Stimulated activated naive B cell treated with anti-CD40 and anti-IgM and Interleukin-4, amounts not matched to agents 10 μg/mL and 1 μg/mL and 100 μg/mL, for 72 hours (primary cell): ENCODE measurements at regions not wholly inside any gene's neighbourhood (a gene's known extent, or its start where the extent isn't known, plus 50 kb on each side); places are given as distances from the start of the nearest gene placed in this dataset.

Experiments used
- ATAC-seq, 2 donors: fragments of 150-1000 bp; cut with Tn5 transposase; replicated peaks; 2 replicates each; pipeline ENCODE4 v1.10.0; 2021; ENCODE audit warnings: moderate library complexity in 1 of 2
- DNase-seq: peaks from one replicate; pipeline ENCODE4 v3.0.0; 2021
- H3K27ac Mint-ChIP-seq: one replicate; pipeline ENCODE4 v1.8.0; 2022; ENCODE audit warnings: mild to moderate bottlenecking, mixed read lengths
- H3K27me3 Mint-ChIP-seq, 2 donors: one replicate each; pipeline ENCODE4 v1.8.0; 2022; ENCODE audit warnings: mixed read lengths in 2 of 2
- H3K36me3 Mint-ChIP-seq, 2 donors: one replicate each; pipeline ENCODE4 v1.8.0; 2022; ENCODE audit warnings: mixed read lengths in 2 of 2, mild to moderate bottlenecking in 1 of 2
- H3K4me1 Mint-ChIP-seq, 2 donors: one replicate each; pipeline ENCODE4 v1.8.0; 2022; ENCODE audit warnings: mixed read lengths in 2 of 2, mild to moderate bottlenecking in 1 of 2
- H3K4me3 Mint-ChIP-seq, 2 donors: one replicate each; pipeline ENCODE4 v1.8.0; 2022; ENCODE audit warnings: mild to moderate bottlenecking in 2 of 2, mixed read lengths in 2 of 2, moderate library complexity in 1 of 2
- H3K9me3 Mint-ChIP-seq, 2 donors: one replicate each; pipeline ENCODE4 v1.8.0; 2022; ENCODE audit warnings: mixed read lengths in 2 of 2, mild to moderate bottlenecking in 1 of 2

DNA sequence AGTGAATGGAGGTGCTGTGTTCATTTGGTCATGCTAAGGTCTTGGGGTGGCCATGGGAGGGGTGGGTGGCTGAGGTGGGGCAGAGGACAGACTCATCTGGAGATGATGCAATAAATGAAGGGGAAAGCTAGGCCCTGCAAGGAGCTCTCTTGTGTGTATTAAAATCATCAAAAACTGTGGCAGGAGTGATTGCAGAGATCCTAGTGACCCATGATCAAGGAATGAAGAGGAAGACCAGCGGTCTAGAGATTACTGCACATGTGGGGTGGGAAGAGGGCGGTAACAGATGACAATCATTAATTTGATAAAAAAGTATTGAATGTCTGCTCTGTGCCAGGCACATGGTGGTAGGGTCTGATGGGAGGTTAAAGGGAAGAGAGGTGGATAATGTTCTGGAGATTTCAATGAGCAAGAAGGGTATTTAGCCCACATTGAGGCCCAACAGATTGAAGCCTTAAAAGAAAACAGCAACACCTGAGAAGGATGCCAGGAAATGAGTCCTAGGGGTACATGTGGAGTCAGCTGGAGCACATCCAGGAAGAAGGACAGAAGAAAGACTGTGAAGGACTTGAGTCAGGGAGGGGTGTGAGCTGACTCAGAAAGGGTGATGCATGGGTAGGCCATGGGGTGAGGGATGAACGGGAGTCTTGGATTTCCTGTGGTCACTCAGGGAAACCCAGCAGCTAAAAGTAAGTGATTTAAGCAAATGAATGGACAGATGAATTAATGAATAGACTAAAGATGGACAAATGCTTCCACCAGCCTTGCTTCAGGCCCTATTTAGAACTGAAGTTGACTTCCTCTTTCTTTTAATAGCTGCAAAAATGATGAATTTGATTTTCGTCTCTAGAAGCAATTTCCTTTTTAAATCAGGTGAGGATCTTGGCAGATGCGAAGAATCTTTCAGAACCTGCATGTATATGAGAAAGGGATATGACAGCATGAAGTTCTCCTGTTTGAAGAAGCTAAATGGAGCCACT is 83.1 kb upstream of the IGFBP3 start:
- Mint-ChIP-seq H3K4me1 (peaks cover 0 to 5% of the 10 kb centered on the region in 2 donors), H3K36me3 (no peaks in the 10 kb centered on the region), H3K4me3 (no peak overlapping the region), H3K27me3 (no peaks in the 10 kb centered on the region), H3K9me3 (peaks cover 7 to 8% of the 10 kb centered on the region in 2 donors), H3K27ac (no peak overlapping the region)
- ATAC-seq (no peak), DNase-seq (no peak)

DNA sequence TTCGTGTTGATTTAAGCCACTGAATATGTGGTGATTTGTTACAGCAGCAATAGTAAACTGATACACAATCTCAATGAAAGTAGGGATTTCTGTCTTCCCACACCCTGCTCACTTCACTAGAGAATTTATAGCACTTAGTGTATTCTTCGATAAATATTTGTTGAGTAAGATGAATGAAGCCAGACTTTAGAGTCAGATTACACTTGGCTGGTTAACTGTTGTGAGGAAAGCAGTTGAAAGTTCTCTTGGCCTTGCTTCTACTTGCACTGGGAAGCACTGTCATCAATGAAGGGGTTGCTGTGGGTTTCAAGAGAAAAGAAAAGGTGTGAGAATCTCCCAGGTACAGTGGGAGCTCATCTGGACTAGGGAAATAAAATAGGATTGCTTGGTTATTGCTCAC is 82.1 kb upstream of the IGFBP3 start:
- DNase-seq (no peak), ATAC-seq (no peak)
- H3K4me3 Mint-ChIP-seq, result no peak overlapping the region
- H3K4me1 Mint-ChIP-seq, result peaks cover 0 to 5% of the 10 kb centered on the region in 2 donors
- no peaks in the 10 kb centered on the region for H3K36me3 Mint-ChIP-seq
- H3K27me3 Mint-ChIP-seq, result no peaks in the 10 kb centered on the region
- no peak overlapping the region for H3K27ac Mint-ChIP-seq
- peaks cover 7 to 8% of the 10 kb centered on the region in 2 donors for H3K9me3 Mint-ChIP-seq

DNA sequence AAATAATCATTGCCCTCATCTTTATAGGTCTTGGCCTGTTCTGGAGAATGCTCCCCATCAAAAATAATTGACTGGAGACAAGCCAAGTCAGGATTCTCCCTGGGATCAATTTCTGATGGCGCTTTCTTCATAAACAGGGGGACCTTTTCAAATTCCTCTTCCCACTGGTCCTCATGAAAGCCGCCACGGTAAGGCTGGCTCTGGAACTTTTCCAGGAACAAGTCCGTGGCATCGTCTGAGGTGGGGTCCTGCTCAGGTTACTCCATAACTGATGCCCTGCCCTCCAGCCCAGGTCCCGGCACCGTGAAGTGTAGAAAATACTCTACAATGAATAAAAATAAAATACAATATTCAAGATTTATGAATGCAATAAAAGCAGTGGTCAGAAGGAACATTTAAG is 79.4 kb upstream of the IGFBP3 start:
- DNase-seq, result no peak
- H3K27me3 Mint-ChIP-seq, result no peaks in the 10 kb centered on the region
- H3K9me3 Mint-ChIP-seq, result peaks cover 14 to 18% of the 10 kb centered on the region in 2 donors
- H3K36me3 Mint-ChIP-seq, result no peaks in the 10 kb centered on the region
- H3K4me3 Mint-ChIP-seq, result no peak overlapping the region
- ATAC-seq, result no peak
- H3K4me1 Mint-ChIP-seq, result peaks cover 0 to 5% of the 10 kb centered on the region in 2 donors
- H3K27ac Mint-ChIP-seq, result no peak overlapping the region

DNA sequence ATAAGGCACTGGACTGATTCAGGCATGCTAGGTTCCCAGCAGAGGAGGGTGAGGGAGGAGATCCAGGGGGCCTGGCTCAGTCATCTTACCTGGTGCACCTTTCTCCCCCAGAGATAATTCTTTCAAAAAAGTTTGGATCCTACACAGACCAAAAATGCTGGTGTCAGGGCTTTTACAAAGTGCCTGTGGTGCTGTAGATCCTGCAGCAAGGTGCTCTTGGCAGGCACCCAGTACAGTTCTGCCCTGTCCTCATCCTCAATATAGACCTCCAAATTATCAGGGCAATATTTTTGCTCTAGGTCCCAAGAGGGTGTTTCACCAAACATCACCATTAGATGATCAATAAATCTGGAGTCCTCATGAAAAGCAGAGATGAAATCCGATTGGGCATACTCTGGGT is 78.5 kb upstream of the IGFBP3 start:
- no peaks in the 10 kb centered on the region for H3K36me3 Mint-ChIP-seq
- ATAC-seq (no peak), DNase-seq (no peak)
- no peak overlapping the region for H3K27ac Mint-ChIP-seq
- no peaks in the 10 kb centered on the region for H3K27me3 Mint-ChIP-seq
- H3K4me3 Mint-ChIP-seq, result no peak overlapping the region
- H3K4me1 Mint-ChIP-seq, result peaks cover 0 to 5% of the 10 kb centered on the region in 2 donors
- H3K9me3 Mint-ChIP-seq, result peaks cover 18% of the 10 kb centered on the region in 2 donors

DNA sequence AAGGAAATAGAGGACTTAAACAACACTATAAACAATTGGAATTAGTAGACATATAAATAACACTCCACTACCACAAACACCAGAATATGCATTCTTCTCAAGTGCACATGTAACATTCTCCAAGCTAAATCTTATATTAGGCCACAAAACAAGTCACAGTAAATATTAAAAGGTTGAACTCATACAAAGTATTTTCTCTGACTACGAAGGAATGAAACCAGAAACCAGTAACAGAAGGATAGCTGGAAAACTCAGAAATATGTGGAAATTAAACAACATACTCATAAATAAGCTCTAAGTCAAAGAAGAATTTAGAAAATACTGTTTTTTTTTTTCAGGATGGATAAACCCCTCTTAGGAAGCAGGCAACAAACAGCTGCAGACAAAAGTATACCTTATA is 77.4 kb upstream of the IGFBP3 start:
- ATAC-seq, result no peak
- Mint-ChIP-seq H3K4me1 (no peaks in the 10 kb centered on the region), H3K36me3 (peaks cover 0 to 2% of the 10 kb centered on the region in 2 donors), H3K27me3 (no peaks in the 10 kb centered on the region), H3K27ac (no peak overlapping the region), H3K9me3 (peaks cover 19 to 26% of the 10 kb centered on the region in 2 donors), H3K4me3 (no peak overlapping the region)
- DNase-seq, result no peak

DNA sequence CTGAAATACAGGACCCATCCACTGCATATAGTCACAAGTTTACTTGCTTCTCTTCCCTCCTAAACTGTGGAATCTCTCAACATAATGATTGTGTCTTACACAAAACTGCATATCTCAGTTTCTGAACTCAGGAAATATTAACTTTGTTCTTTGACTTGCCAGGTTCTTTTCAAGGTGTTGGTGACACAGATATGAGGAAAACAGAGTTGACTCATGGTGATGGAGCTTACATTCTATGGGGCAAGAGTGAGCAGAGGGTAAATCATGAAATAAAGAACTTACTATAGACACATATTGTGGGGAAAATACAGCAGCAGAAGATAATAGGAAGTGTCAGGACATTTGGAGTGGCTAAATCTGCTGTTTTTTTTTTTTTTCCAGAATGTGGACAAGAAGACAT is 72.5 kb upstream of the IGFBP3 start:
- peaks cover 18 to 26% of the 10 kb centered on the region in 2 donors for H3K9me3 Mint-ChIP-seq
- ATAC-seq, result no peak
- H3K4me3 Mint-ChIP-seq, result no peak overlapping the region
- no peak overlapping the region for H3K27ac Mint-ChIP-seq
- H3K36me3 Mint-ChIP-seq, result peaks cover 0 to 4% of the 10 kb centered on the region in 2 donors
- no peaks in the 10 kb centered on the region for H3K4me1 Mint-ChIP-seq
- no peak for DNase-seq
- no peaks in the 10 kb centered on the region for H3K27me3 Mint-ChIP-seq

DNA sequence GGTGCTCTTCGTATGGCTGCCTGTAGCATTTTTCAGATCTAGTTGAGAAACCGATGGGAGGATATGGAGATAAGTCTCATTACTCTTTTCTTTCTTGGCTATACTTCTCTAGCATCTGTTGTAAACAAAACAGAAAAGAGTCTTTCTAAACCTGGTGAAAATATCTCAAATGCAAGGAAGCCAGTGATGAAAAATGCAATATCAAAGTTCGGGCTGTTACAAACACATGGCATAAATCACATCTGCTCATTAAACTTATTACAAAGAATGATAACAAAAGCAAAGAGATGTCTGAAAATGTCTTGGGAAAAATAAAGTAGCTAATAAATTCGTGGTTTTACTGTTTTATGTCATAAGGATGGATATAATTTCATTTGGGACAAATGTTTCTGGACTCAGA is 71.8 kb upstream of the IGFBP3 start:
- Mint-ChIP-seq H3K36me3 (peaks cover 0 to 4% of the 10 kb centered on the region in 2 donors), H3K4me3 (no peak overlapping the region), H3K9me3 (peaks cover 17 to 26% of the 10 kb centered on the region in 2 donors), H3K4me1 (no peaks in the 10 kb centered on the region), H3K27me3 (no peaks in the 10 kb centered on the region), H3K27ac (no peak overlapping the region)
- DNase-seq, result no peak
- ATAC-seq, result no peak

DNA sequence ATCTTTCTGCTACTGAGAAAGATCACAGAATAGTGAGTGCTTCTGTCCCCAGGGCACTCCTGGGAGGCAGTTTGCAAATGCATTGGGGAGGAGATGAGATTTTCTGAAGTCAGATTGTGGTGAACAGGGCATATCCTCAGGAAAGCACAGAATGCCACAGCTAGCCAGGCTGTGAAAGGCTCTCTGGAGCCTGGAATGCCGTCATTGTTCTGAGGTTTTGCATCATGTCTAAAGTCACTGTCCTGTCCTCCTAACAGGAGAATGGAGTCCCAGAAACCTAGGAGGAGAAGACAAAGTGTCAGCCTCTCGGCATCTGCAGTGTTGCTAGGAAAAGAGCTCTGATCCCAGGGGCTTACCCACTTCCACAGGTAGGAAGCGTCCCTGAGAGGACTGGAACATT is 69.2 kb upstream of the IGFBP3 start:
- DNase-seq (no peak), ATAC-seq (no peak)
- H3K4me3 Mint-ChIP-seq, result no peak overlapping the region
- H3K27ac Mint-ChIP-seq, result no peak overlapping the region
- H3K9me3 Mint-ChIP-seq, result peaks cover 8 to 21% of the 10 kb centered on the region in 2 donors
- peaks cover 0 to 5% of the 10 kb centered on the region in 2 donors for H3K27me3 Mint-ChIP-seq
- H3K4me1 Mint-ChIP-seq, result no peaks in the 10 kb centered on the region
- H3K36me3 Mint-ChIP-seq, result peaks cover 0 to 4% of the 10 kb centered on the region in 2 donors

DNA sequence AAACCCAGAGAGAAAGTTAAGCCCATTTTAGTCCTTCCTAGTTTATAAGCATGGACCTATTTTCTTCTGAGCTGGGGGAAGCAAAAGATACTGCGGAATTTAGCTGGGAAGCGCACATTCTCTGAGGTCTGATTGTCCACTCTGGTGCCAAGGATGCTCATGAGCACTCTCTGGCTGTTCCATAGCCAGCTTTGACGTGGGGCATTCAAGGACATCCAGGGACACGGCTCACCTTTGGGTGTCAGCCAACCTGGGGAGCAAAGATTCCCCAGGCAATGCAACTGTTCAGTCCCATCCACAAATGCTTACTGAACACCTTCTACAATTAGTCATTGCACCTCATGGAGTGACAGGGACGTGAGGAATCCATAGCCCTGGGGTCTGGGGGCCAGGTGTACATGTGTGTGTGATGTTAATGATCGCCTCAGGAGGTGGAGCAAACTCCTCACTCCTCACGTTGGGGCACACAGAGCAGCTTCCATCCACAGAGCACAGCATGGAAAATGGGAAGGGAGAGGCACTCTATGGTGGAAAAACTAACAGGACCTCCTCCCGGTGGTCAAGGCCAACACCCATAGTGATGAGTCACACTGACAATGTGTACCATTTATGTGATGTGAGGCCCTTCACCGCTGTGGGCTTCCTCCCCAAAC is 67.5 kb upstream of the IGFBP3 start:
- Mint-ChIP-seq H3K36me3 (peaks cover 0 to 2% of the 10 kb centered on the region in 2 donors), H3K4me3 (no peak overlapping the region), H3K27ac (no peak overlapping the region), H3K27me3 (peaks cover 0 to 5% of the 10 kb centered on the region in 2 donors), H3K9me3 (peaks cover 2 to 10% of the 10 kb centered on the region in 2 donors), H3K4me1 (no peaks in the 10 kb centered on the region)
- ATAC-seq (no peak), DNase-seq (no peak)

DNA sequence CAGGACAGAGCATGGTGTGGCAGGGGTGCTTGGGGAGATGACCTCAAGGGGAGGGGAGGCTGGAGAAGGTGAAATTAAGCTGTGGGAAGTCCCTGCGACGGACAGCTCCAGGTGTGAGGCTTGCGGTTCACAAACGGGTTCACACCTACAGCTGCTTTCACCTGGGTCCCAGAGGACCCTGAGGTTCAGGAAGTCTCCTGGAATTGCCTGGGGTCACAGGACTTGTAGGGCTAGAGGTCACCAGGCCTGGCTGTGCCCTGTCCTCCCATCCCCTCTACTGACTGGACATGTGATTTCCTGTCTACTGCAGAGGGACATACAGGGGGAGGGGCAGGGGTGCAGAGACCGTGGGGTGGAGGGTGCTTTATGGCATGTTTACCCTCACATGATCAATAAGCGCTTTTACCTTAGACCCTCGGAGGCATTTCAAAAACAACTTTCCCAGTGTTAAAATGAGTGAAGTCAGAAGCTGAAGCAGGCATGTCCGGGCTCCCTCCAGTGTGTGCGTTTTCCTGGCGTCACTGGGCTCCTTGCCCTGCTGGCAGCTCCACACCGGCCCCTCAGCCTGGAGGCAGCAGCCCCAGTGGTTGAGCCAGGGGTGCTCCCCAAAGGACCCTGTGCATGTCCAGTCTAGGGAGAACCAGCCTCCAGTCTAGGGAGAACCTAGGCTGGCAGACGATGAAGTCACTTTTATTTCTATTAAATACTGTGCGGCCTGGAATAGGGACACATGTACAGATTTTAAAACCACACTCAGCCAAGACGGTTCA is 66.6 kb upstream of the IGFBP3 start:
- no peak for ATAC-seq
- DNase-seq, result no peak
- peaks cover 0 to 5% of the 10 kb centered on the region in 2 donors for H3K27me3 Mint-ChIP-seq
- H3K4me1 Mint-ChIP-seq, result no peaks in the 10 kb centered on the region
- H3K27ac Mint-ChIP-seq, result no peak overlapping the region
- no peak overlapping the region for H3K4me3 Mint-ChIP-seq
- H3K9me3 Mint-ChIP-seq, result peaks cover 0 to 8% of the 10 kb centered on the region in 2 donors
- no peaks in the 10 kb centered on the region for H3K36me3 Mint-ChIP-seq

DNA sequence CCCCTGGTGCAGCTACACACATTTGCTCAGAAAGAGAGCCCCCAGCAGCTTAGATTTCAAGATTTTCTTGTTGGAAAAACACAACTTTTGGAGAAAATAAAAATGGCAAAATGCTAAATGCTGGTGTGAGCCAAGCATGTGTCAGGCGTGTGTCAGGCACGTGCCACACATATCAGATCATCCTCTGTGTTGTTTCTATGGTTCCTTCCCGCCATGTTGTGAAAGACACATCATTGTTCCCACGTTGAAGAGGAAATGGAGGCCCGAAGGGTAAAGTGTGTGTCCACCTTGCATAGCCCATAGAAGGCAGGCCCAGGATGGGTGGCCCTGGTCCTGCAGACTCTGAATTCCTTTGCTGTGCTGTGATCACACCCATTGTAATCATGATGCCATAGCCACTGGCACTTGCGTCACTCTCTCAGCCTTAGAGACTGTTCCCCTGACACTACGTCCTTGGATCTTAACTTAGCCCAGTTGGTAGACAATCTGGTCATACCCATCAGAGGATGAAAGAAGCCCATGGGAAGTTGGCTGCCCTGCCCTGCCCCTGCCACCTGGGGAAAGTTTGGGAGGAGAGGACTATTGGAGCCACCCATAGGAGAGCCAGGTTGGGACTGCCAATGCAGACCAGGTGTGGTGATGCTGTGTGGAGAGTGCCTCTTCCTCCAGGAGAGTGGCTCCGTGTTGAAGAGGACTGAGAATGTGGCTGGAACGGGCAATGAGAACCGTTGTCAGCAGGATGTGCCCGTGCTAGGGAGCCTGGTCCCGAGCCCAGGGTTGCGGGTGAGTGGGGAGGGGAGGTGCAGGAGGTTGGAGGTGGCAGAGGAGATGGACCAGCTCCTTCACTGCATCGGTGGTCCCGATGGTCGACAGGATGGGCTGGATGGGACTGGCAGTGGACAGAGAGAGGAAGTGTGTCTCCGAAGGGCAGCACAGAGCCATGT is 65.6 kb upstream of the IGFBP3 start:
- no peak for ATAC-seq
- H3K27ac Mint-ChIP-seq, result no peak overlapping the region
- DNase-seq, result no peak
- peaks cover 0 to 5% of the 10 kb centered on the region in 2 donors for H3K27me3 Mint-ChIP-seq
- H3K4me3 Mint-ChIP-seq, result no peak overlapping the region
- no peaks in the 10 kb centered on the region for H3K4me1 Mint-ChIP-seq
- H3K9me3 Mint-ChIP-seq, result peaks cover 2 to 11% of the 10 kb centered on the region in 2 donors
- peaks cover 2 to 4% of the 10 kb centered on the region in 2 donors for H3K36me3 Mint-ChIP-seq

DNA sequence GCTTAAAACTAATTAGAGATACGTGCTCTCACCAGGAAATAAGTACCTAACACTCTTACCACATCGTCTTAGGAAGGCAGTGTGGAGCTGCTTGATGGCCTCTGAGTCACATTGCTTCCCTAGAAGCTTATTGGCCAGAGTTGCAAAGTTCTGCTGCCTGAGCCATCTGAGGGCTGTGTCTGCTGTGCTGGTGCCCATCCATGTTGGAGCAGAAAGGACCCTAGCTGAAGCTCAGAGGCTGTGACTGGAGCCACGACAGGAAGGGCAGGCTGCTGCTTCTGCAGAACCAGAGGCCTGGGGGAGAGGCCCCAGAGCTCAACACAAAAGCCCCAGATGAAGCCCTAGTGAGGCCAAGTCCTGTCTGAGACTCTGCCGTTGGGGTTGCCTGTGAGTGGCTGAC is 64.8 kb upstream of the IGFBP3 start:
- Mint-ChIP-seq H3K9me3 (peaks cover 2 to 9% of the 10 kb centered on the region in 2 donors), H3K27ac (no peak overlapping the region), H3K4me1 (no peaks in the 10 kb centered on the region), H3K36me3 (peaks cover 2 to 4% of the 10 kb centered on the region in 2 donors), H3K27me3 (peaks cover 0 to 5% of the 10 kb centered on the region in 2 donors), H3K4me3 (no peak overlapping the region)
- DNase-seq, result no peak
- no peak for ATAC-seq
